HCT116 (cell line): ENCODE measurements at regions not wholly inside any gene's neighbourhood (a gene's known extent, or its start where the extent isn't known, plus 50 kb on each side); places are given as distances from the start of the nearest gene placed in this dataset.

Source experiments
- ATAC-seq: fragments of 200-7000 bp; cut with Tn5 transposase; 2 replicates; pipeline ENCODE4 v1.9.1; 2020; ENCODE audit warnings: mild to moderate bottlenecking, moderate library complexity
- BruUV-seq: library from RNA; stranded (reverse); fragments of 400-500 nt; replicated peaks from 2 replicates; lab custom pipeline; 2021; lab: Mats Ljungman, UMichigan
- CTCF ChIA-PET: fragments of 300-600 bp; sonication (Branson Sonifier 250); formaldehyde crosslinking; loops from one replicate; lab custom pipeline; 2021; ENCODE audit warnings: antibody characterized with exemption; lab: Charles Lee
- POLR2A ChIA-PET: fragments of 300-600, 350-600 bp; sonication (Branson Sonifier 250); formaldehyde crosslinking; loops from one replicate; lab custom pipeline; 2021; ENCODE audit warnings: antibody characterized with exemption; lab: Charles Lee
- RAD21 ChIA-PET, 2 experiments: fragments of 300-600 bp; sonication (Branson Sonifier 250); formaldehyde crosslinking; loops; one replicate each; lab custom pipeline; 2023; ENCODE audit warnings: low total read pairs in 2 of 2; ENCODE audit not compliant: uncharacterized antibody in 2 of 2, unreplicated experiment in 2 of 2, low non-redundant PET in 1 of 2; lab: Charles Lee
- DNase-seq: peaks from one replicate; pipeline ENCODE4 v3.0.0-alpha.2; 2010; ENCODE audit warnings: low read depth, low spot score
- H2AFZ ChIP-seq: fragments of 200-600 bp; shearing (Covaris generic), sonication (generic); 2 replicates; pipeline ENCODE4 v1.6.1; 2017; ENCODE audit warnings: low read depth, mixed run types, mixed read lengths, antibody characterized with exemption, low read length; ENCODE audit not compliant: poor library complexity, severe bottlenecking
- H3K27ac ChIP-seq: 2 replicates; pipeline ENCODE4 v1.5.1; 2012; ENCODE audit warnings: low read depth, low read length
- H3K27me3 ChIP-seq: fragments of 200-600 bp; sonication (generic); 2 replicates; pipeline ENCODE4 v1.6.1; 2016; ENCODE audit warnings: mixed run types, low read length, mixed read lengths; ENCODE audit not compliant: insufficient read depth
- H3K36me3 ChIP-seq, 2 experiments: fragments of 200-500 bp in 1 of 2; fragments of 200-600 bp in 1 of 2; sonication (Bioruptor generic) in 1 of 2; sonication (generic) in 1 of 2; 2 replicates each; pipeline versions ENCODE4 v1.5.1 to v1.6.1; 2014 to 2016; ENCODE audit warnings: low read length in 2 of 2, inconsistent platforms in 1 of 2, mixed read lengths in 1 of 2, mixed run types in 1 of 2; ENCODE audit not compliant: insufficient read depth in 2 of 2, control insufficient read depth in 1 of 2
- H3K4me1 ChIP-seq, 2 experiments: fragments of 200-600 bp in 1 of 2; sonication (generic) in 1 of 2; 2 replicates each; pipeline versions ENCODE4 v1.5.1 to v1.6.1; 2012 to 2017; ENCODE audit warnings: low read length in 2 of 2, inconsistent platforms in 1 of 2, mild to moderate bottlenecking in 1 of 2, mixed read lengths in 1 of 2, mixed run types in 1 of 2, moderate library complexity in 1 of 2; ENCODE audit not compliant: insufficient read depth in 2 of 2, control insufficient read depth in 1 of 2
- H3K4me2 ChIP-seq: fragments of 200-600 bp; sonication (generic); 2 replicates; pipeline ENCODE4 v1.6.1; 2017; ENCODE audit warnings: mixed run types, low read length, mixed read lengths
- H3K4me3 ChIP-seq, 2 experiments: fragments of 200-600 bp in 1 of 2; sonication (generic) in 1 of 2; replicated peaks in 1 of 2; 2 replicates each; pipeline ENCODE4 v1.5.1; 2011 to 2016; ENCODE audit warnings: low read length in 2 of 2, control low read depth in 1 of 2, low read depth in 1 of 2, mild to moderate bottlenecking in 1 of 2, mixed read lengths in 1 of 2, mixed run types in 1 of 2
- H3K79me2 ChIP-seq: fragments of 200-600 bp; sonication (generic); 2 replicates; pipeline ENCODE4 v1.6.1; 2017; ENCODE audit warnings: mild to moderate bottlenecking, mixed run types, low read length, moderate library complexity, mixed read lengths; ENCODE audit not compliant: insufficient read depth
- H3K9ac ChIP-seq: fragments of 200-600 bp; sonication (generic); 2 replicates; pipeline ENCODE4 v1.6.1; 2016; ENCODE audit warnings: low read length, mixed read lengths
- H3K9me2 ChIP-seq: fragments of 200-600 bp; sonication (generic), shearing (Covaris generic); 2 replicates; pipeline ENCODE4 v1.6.1; 2017; ENCODE audit warnings: mixed run types, mild to moderate bottlenecking, moderate library complexity; ENCODE audit not compliant: insufficient read depth
- H3K9me3 ChIP-seq, 2 experiments: fragments of 200-500 bp in 1 of 2; fragments of 200-600 bp in 1 of 2; sonication (Bioruptor generic) in 1 of 2; sonication (generic) in 1 of 2; 2 replicates each; pipeline ENCODE4 v1.6.1; 2014 to 2017; ENCODE audit warnings: low read length in 2 of 2, mixed read lengths in 2 of 2, inconsistent platforms in 1 of 2, low read depth in 1 of 2, mild to moderate bottlenecking in 1 of 2, mixed run types in 1 of 2, moderate library complexity in 1 of 2; ENCODE audit not compliant: control insufficient read depth in 1 of 2, insufficient read depth in 1 of 2
- H4K20me1 ChIP-seq: fragments of 200-600 bp; sonication (generic), shearing (Covaris generic); 2 replicates; pipeline ENCODE4 v1.6.1; 2017; ENCODE audit warnings: mixed run types, mild to moderate bottlenecking, moderate library complexity; ENCODE audit not compliant: insufficient read depth
- CBX3 ChIP-seq: IDR thresholded peaks from 2 replicates; pipeline ENCODE4 v1.6.1; 2012; ENCODE audit warnings: low read depth
- EGR1 ChIP-seq: IDR thresholded peaks from 2 replicates; pipeline ENCODE4 v1.6.1; 2012; ENCODE audit warnings: low read depth
- EZH2phosphoT487 ChIP-seq: fragments of 200-600 bp; IDR thresholded peaks from 2 replicates; pipeline ENCODE4 v1.6.1; 2018; ENCODE audit warnings: antibody characterized with exemption, borderline replicate concordance
- JUND ChIP-seq: IDR thresholded peaks from 2 replicates; pipeline ENCODE4 v1.6.1; 2012
- TCF7L2 ChIP-seq: IDR thresholded peaks from 2 replicates; pipeline ENCODE4 v1.7.0; 2011; ENCODE audit warnings: borderline replicate concordance, inconsistent platforms; ENCODE audit not compliant: insufficient read depth, insufficient read length; ENCODE audit errors: extremely low read depth
- YY1 ChIP-seq: IDR thresholded peaks from 2 replicates; pipeline ENCODE4 v1.6.1; 2011; ENCODE audit warnings: low read length, low read depth, moderate library complexity, mild to moderate bottlenecking; ENCODE audit not compliant: insufficient replicate concordance; ENCODE audit errors: extremely low read depth
- intact Hi-C: fragments of 100-400 bp; cut with micrococcal nuclease; formaldehyde crosslinking; loops from 2 replicates; pipeline ENCODE4 v1.10.0; 2022
- TF ChIP-seq, protein P1 (sequence below): IDR thresholded peaks from 2 replicates; pipeline ENCODE4 v1.6.1; 2012
- TF ChIP-seq, protein P2 (sequence below), 3 experiments: fragments of 200-600 bp in 1 of 3; sonication (generic) in 1 of 3; IDR thresholded peaks in 2 of 3; conservative IDR thresholded peaks in 1 of 3; 2 replicates each; pipeline ENCODE4 v1.5.1; 2012 to 2017; ENCODE audit warnings: low read depth in 2 of 3, low read length in 2 of 3, antibody characterized with exemption in 1 of 3, borderline replicate concordance in 1 of 3, control low read depth in 1 of 3, mild to moderate bottlenecking in 1 of 3, mixed read lengths in 1 of 3, mixed run types in 1 of 3, moderate library complexity in 1 of 3; ENCODE audit not compliant: insufficient read depth in 1 of 3
- TF ChIP-seq, protein P3 (sequence below): IDR thresholded peaks from 2 replicates; pipeline ENCODE4 v1.6.1; 2012; ENCODE audit warnings: low read depth

DNA sequence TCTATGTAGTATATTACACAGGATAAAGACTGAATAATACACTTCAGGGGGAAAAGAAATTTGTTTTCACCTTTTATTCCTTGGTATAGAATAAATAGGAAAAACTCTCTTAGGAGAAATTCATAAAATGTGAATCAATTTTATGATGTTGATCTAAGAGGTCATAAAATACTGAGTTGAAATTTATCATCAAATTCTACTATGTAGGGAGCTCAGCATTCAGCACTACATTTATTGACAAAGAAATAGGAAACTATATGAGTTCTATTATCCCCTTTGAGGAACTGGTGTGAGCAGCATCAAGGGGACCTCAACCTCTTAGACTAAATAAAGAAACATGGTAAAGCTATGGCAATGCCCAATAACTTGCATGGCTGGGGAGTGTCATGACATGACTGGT lies 348.2 kb upstream of the SMIM31 start:
- TF ChIP-seq YY1 (no peak), TCF7L2 (no peak)
- TF ChIP-seq, protein P1, sequence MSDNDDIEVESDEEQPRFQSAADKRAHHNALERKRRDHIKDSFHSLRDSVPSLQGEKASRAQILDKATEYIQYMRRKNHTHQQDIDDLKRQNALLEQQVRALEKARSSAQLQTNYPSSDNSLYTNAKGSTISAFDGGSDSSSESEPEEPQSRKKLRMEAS = no peak
- Histone ChIP-seq H3K36me3 (no peaks in the 10 kb centered on the region), H3K4me2 (no peak overlapping the region), H3K9ac (no peak overlapping the region), H3K9me2 (no peaks in the 10 kb centered on the region), H3K27ac (no peak overlapping the region), H3K79me2 (no peaks in the 10 kb centered on the region), H3K4me1 (no peaks in the 10 kb centered on the region), H3K4me3 (no peak overlapping the region), H2AFZ (no peak overlapping the region), H4K20me1 (no peaks in the 10 kb centered on the region), H3K9me3 (no peaks in the 10 kb centered on the region), H3K27me3 (no peaks in the 10 kb centered on the region)
- CTCF ChIA-PET = no interaction called here
- BruUV-seq = no TSS peak
- DNase-seq (no peak), ATAC-seq (no peak)
- RAD21 ChIA-PET = no interaction called here
- POLR2A ChIA-PET = no interaction called here
- intact Hi-C loops = no loop called here

DNA sequence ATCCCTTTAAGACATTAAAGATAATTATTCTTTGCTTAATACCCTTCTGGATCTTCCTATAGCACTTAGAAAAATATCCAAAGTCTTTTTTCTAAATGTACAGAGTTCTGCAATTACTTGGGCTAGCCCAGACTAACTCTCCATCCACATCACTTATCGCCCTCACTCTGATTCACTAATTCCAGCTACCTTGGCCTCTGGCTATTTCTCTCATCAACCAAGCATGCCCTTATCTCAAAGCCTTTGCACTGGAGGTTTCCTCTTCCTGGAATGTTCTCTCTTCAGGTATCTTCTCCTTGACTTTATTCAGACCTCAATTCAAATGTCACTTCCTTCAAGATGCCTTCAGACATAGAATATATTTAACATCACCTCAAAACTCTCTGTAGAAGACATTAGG lies 345.1 kb upstream of the SMIM31 start:
- POLR2A ChIA-PET = no interaction called here
- H3K79me2 ChIP-seq = no peaks in the 10 kb centered on the region
- H3K9me3 ChIP-seq = no peaks in the 10 kb centered on the region
- H3K4me3 ChIP-seq = no peak overlapping the region
- no peaks in the 10 kb centered on the region for H4K20me1 ChIP-seq
- H3K9ac ChIP-seq = no peak overlapping the region
- H3K9me2 ChIP-seq = no peaks in the 10 kb centered on the region
- BruUV-seq = no TSS peak
- no peak overlapping the region for H3K27ac ChIP-seq
- H3K27me3 ChIP-seq = no peaks in the 10 kb centered on the region
- H3K36me3 ChIP-seq = no peaks in the 10 kb centered on the region
- DNase-seq (no peak), ATAC-seq (no peak)
- H3K4me1 ChIP-seq = no peaks in the 10 kb centered on the region
- TF ChIP-seq EZH2phosphoT487 (no peak), JUND (no peak), CBX3 (no peak), TCF7L2 (no peak), EGR1 (no peak), YY1 (no peak)
- TF ChIP-seq, protein P2, sequence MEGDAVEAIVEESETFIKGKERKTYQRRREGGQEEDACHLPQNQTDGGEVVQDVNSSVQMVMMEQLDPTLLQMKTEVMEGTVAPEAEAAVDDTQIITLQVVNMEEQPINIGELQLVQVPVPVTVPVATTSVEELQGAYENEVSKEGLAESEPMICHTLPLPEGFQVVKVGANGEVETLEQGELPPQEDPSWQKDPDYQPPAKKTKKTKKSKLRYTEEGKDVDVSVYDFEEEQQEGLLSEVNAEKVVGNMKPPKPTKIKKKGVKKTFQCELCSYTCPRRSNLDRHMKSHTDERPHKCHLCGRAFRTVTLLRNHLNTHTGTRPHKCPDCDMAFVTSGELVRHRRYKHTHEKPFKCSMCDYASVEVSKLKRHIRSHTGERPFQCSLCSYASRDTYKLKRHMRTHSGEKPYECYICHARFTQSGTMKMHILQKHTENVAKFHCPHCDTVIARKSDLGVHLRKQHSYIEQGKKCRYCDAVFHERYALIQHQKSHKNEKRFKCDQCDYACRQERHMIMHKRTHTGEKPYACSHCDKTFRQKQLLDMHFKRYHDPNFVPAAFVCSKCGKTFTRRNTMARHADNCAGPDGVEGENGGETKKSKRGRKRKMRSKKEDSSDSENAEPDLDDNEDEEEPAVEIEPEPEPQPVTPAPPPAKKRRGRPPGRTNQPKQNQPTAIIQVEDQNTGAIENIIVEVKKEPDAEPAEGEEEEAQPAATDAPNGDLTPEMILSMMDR (IDR thresholded peaks at IDR 0.05 in 2 of 3, conservative IDR thresholded peaks at IDR 0.05 in 1 of 3; ENCODE audit: borderline replicate concordance in 1 of 3, insufficient read depth in 1 of 3, low read depth in 2 of 3, low read length in 2 of 3) = no peak
- TF ChIP-seq, protein P3, sequence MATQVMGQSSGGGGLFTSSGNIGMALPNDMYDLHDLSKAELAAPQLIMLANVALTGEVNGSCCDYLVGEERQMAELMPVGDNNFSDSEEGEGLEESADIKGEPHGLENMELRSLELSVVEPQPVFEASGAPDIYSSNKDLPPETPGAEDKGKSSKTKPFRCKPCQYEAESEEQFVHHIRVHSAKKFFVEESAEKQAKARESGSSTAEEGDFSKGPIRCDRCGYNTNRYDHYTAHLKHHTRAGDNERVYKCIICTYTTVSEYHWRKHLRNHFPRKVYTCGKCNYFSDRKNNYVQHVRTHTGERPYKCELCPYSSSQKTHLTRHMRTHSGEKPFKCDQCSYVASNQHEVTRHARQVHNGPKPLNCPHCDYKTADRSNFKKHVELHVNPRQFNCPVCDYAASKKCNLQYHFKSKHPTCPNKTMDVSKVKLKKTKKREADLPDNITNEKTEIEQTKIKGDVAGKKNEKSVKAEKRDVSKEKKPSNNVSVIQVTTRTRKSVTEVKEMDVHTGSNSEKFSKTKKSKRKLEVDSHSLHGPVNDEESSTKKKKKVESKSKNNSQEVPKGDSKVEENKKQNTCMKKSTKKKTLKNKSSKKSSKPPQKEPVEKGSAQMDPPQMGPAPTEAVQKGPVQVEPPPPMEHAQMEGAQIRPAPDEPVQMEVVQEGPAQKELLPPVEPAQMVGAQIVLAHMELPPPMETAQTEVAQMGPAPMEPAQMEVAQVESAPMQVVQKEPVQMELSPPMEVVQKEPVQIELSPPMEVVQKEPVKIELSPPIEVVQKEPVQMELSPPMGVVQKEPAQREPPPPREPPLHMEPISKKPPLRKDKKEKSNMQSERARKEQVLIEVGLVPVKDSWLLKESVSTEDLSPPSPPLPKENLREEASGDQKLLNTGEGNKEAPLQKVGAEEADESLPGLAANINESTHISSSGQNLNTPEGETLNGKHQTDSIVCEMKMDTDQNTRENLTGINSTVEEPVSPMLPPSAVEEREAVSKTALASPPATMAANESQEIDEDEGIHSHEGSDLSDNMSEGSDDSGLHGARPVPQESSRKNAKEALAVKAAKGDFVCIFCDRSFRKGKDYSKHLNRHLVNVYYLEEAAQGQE = no peak
- TF ChIP-seq, protein P1 = no peak
- no peak overlapping the region for H2AFZ ChIP-seq
- RAD21 ChIA-PET = no interaction called here
- intact Hi-C loops = no loop called here
- H3K4me2 ChIP-seq = no peak overlapping the region
- CTCF ChIA-PET = no interaction called here
